Brain microvascular endothelial cell (primary cell): ENCODE measurements at regions not wholly inside any gene's neighbourhood (a gene's known extent, or its start where the extent isn't known, plus 50 kb on each side); places are given as distances from the start of the nearest gene placed in this dataset.

Experiments used
- DNase-seq: peaks from one replicate; pipeline ENCODE4 v3.0.0-alpha.2; 2020
- H3K27ac ChIP-seq: fragments of 250-450 bp; sonication (Bioruptor Pico); 2 replicates; pipeline ENCODE4 v1.5.1; 2020; ENCODE audit warnings: mild to moderate bottlenecking, moderate library complexity
- H3K27me3 ChIP-seq: fragments of 250-450 bp; sonication (Bioruptor Pico); replicated peaks from 2 replicates; pipeline ENCODE4 v1.5.1; 2020; ENCODE audit warnings: mild to moderate bottlenecking
- H3K36me3 ChIP-seq: fragments of 250-450 bp; sonication (Bioruptor Pico); replicated peaks from 2 replicates; pipeline ENCODE4 v1.5.1; 2020; ENCODE audit warnings: mild to moderate bottlenecking
- H3K4me3 ChIP-seq: 2 replicates; pipeline ENCODE4 v1.5.1; 2011; ENCODE audit warnings: low read depth, mild to moderate bottlenecking, control low read depth, low read length, moderate library complexity
- CTCF ChIP-seq: IDR thresholded peaks from 2 replicates; pipeline ENCODE4 v1.5.1; 2011; ENCODE audit warnings: low read depth, mild to moderate bottlenecking, moderate library complexity, low read length, control low read depth, inconsistent platforms; ENCODE audit errors: missing control alignments
- in situ Hi-C: cut with HindIII; loops from 2 replicates; pipeline ENCODE4 v1.10.0; 2017; ENCODE audit warnings: low sequenced_read_pairs, low pct_ligation_motif_present

DNA sequence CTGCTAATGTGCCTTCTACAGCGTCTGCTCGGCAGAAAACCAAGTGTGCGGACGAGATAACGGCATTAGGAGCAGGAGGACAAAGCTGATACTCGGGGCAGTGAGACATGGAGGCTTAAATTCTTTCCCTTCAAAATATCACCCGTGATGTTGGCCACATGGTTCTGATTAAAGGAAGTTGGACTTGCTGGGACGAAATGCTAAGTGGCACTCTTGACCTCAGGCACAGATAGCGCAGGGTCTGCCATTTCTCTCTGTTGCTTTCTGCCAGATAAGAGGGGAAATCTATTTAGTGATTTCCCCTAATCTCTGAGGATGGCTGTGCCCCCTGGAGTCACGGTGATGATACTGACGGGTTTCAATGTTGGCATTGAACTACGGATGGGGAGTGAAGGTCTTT, 509.6 kb upstream of the EEF2KMT start:
- no peak for TF ChIP-seq CTCF
- H3K27ac ChIP-seq: no peak overlapping the region
- no peak overlapping the region for H3K4me3 ChIP-seq
- no peak for DNase-seq
- no peaks in the 10 kb centered on the region for H3K36me3 ChIP-seq
- in situ Hi-C loops: no loop called here
- no peaks in the 10 kb centered on the region for H3K27me3 ChIP-seq

DNA sequence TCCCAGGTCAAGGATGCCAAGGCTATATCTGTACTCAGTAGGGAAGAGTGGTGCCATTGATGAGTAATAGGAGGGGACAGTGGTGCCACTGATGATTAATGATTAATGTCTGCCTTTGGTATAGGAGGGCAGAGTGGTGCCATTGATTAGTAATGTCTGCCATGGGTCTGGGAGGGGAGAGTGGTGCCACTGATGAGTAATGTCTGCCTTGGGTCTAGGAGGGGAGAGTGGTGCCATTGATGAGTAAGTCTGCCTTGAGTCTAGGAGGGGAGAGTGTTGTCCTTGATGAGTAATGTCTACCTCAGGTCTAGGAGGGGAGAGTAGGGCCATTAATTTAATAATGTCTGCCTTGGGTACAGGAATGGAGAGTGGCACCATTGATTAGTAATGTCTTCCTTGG, 507.8 kb upstream of the EEF2KMT start:
- Histone ChIP-seq H3K36me3 (no peaks in the 10 kb centered on the region), H3K4me3 (no peak overlapping the region), H3K27me3 (no peaks in the 10 kb centered on the region), H3K27ac (no peak overlapping the region)
- no peak for DNase-seq
- TF ChIP-seq CTCF: no peak
- in situ Hi-C loops: no loop called here

DNA sequence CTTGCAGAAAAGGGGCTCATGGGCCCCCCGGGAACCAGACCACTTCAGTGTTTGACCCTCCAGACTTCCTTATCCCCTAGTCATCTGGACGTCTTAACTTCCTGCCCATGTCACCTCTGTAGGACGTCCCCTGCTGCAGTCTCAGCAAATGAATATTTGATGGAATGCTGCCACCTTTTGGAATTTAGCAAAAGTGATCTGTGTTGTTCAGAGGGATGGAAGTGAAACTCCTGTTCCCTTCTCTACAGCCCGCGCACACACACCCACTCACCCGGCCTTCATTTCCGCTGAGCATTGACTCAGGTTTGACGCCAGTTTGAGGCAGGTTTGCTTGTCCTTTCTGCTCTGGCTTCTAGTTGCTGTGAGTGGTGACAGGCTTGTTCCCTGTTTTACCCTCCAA, 507.2 kb upstream of the EEF2KMT start:
- no peaks in the 10 kb centered on the region for H3K36me3 ChIP-seq
- no peak for DNase-seq
- H3K4me3 ChIP-seq: no peak overlapping the region
- in situ Hi-C loops: no loop called here
- no peak overlapping the region for H3K27ac ChIP-seq
- no peak for TF ChIP-seq CTCF
- no peaks in the 10 kb centered on the region for H3K27me3 ChIP-seq

DNA sequence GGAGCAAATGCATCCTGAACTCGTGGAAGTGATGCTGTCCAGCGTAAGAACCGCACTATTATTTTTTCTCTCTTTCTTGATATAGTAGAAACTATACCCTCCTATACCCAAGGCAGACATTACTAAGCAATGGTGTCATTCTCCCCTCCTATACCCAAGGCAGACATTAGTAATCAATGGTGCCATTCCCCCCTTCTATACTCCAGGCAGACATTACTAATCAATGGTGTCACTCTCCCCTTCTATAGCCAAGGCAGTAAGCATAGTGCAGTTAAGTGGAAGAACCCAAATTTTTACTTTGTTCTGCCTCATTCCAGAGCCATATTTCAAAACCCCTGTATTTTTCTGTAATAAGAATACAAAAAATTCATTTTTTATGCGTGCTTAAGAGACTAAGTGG, 506.2 kb upstream of the EEF2KMT start:
- H3K27me3 ChIP-seq: no peaks in the 10 kb centered on the region
- no peaks in the 10 kb centered on the region for H3K36me3 ChIP-seq
- DNase-seq: no peak
- no peak overlapping the region for H3K4me3 ChIP-seq
- no peak overlapping the region for H3K27ac ChIP-seq
- in situ Hi-C loops: no loop called here
- TF ChIP-seq CTCF: no peak

GRCh38 chr16:5601957-5602356, 504.4 kb upstream of the EEF2KMT start:
- Histone ChIP-seq H3K27me3 (no peaks in the 10 kb centered on the region), H3K4me3 (no peak overlapping the region), H3K27ac (no peak overlapping the region), H3K36me3 (no peaks in the 10 kb centered on the region)
- no peak for DNase-seq
- in situ Hi-C loops: no loop called here
- no peak for TF ChIP-seq CTCF

DNA sequence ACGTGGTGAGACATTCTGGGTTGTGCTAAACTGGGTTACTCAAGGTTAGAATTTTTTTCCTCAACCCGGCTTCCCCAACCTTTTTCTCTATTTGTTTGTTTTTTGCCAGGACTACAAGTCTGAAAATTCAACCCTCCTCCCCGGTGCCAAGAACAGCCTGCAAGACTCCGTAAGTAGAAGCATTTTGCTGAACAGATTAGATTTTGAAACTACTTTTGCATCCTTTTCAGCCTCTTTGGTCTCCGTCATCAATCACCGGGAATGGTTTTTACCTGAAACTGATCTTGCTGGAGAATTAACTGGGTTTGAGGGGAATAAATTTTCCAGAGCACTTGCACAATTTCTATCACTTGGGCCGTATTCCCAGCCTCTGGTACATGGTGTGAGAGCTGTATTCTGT, 501.2 kb upstream of the EEF2KMT start:
- no peak overlapping the region for H3K4me3 ChIP-seq
- no peaks in the 10 kb centered on the region for H3K36me3 ChIP-seq
- in situ Hi-C loops: no loop called here
- H3K27ac ChIP-seq: no peak overlapping the region
- H3K27me3 ChIP-seq: no peaks in the 10 kb centered on the region
- no peak for TF ChIP-seq CTCF
- no peak for DNase-seq
